Limb (tissue), 2 donors: ENCODE measurements at regions not wholly inside any gene's neighbourhood (a gene's known extent, or its start where the extent isn't known, plus 50 kb on each side); places are given as distances from the start of the nearest gene placed in this dataset.

Experiments used
- DNase-seq, 2 donors: peaks; one replicate each; pipeline ENCODE4 v3.0.0-alpha.2; 2016; ENCODE audit errors: extremely low spot score in 2 of 2

GRCh38 chr17:77592106-77592865 lies 366.2 kb upstream of the TNRC6C start:
- DNase-seq, result no peak

- no peak for DNase-seq
These were observed 365.4 kb upstream of the TNRC6C start for GRCh38 chr17:77593081-77593480.

GRCh38 chr17:77594416-77595209 lies 363.9 kb upstream of the TNRC6C start:
- no peak for DNase-seq

- DNase-seq, result no peak
These were observed 361.7 kb upstream of the TNRC6C start for GRCh38 chr17:77596491-77597417.

GRCh38 chr17:77597418-77598240 lies 360.9 kb upstream of the TNRC6C start:
- DNase-seq, result no peak

- DNase-seq, result no peak
These were observed 360.3 kb upstream of the TNRC6C start for GRCh38 chr17:77598241-77598620.

GRCh38 chr17:77599699-77600098 lies 358.8 kb upstream of the TNRC6C start:
- DNase-seq, result no peak

GRCh38 chr17:77600346-77600745 lies 358.2 kb upstream of the TNRC6C start:
- no peak for DNase-seq

GRCh38 chr17:77601054-77601979 lies 357.2 kb upstream of the TNRC6C start:
- DNase-seq, result peak in 1 of 2 donors; percentile 27

- DNase-seq, result peak; percentile 45 to 59
These were observed 356.3 kb upstream of the TNRC6C start for GRCh38 chr17:77602062-77602746.

GRCh38 chr17:77602883-77603640 lies 355.4 kb upstream of the TNRC6C start:
- DNase-seq, result peak in 1 of 2 donors; percentile 26

- DNase-seq, result peak in 1 of 2 donors; percentile 19
These were observed 354.1 kb upstream of the TNRC6C start for GRCh38 chr17:77604301-77604972.

- no peak for DNase-seq
These were observed 353.6 kb upstream of the TNRC6C start for GRCh38 chr17:77604973-77605313.

GRCh38 chr17:77606146-77606864 lies 352.2 kb upstream of the TNRC6C start:
- peak in 1 of 2 donors; percentile 22 for DNase-seq

- DNase-seq, result no peak
These were observed 351.7 kb upstream of the TNRC6C start for GRCh38 chr17:77606865-77607210.

GRCh38 chr17:77607606-77608005 lies 350.9 kb upstream of the TNRC6C start:
- DNase-seq, result peak in 1 of 2 donors; percentile 19

GRCh38 chr17:77608431-77608830 lies 350.1 kb upstream of the TNRC6C start:
- peak in 1 of 2 donors; percentile 24 for DNase-seq
